Ishikawa (cell line): ENCODE measurements at regions not wholly inside any gene's neighbourhood (a gene's known extent, or its start where the extent isn't known, plus 50 kb on each side); places are given as distances from the start of the nearest gene placed in this dataset.

Experiments used
- CEBPB ChIP-seq: IDR thresholded peaks from 2 replicates; pipeline ENCODE4 v1.6.1; 2012
- NFIC ChIP-seq: IDR thresholded peaks from 2 replicates; pipeline ENCODE4 v1.6.1; 2012
- TCF12 ChIP-seq: IDR thresholded peaks from 2 replicates; pipeline ENCODE4 v1.6.1; 2012; ENCODE audit warnings: low read depth
- TF ChIP-seq, protein P1 (sequence below): IDR thresholded peaks from 2 replicates; pipeline ENCODE4 v1.6.1; 2012; ENCODE audit warnings: low read depth, mild to moderate bottlenecking

GRCh38 chr13:34391076-34391475 is 551.0 kb upstream of the NBEA start:
- TF ChIP-seq CEBPB (no peak), TCF12 (no peak), NFIC (no peak)
- TF ChIP-seq, protein P1, sequence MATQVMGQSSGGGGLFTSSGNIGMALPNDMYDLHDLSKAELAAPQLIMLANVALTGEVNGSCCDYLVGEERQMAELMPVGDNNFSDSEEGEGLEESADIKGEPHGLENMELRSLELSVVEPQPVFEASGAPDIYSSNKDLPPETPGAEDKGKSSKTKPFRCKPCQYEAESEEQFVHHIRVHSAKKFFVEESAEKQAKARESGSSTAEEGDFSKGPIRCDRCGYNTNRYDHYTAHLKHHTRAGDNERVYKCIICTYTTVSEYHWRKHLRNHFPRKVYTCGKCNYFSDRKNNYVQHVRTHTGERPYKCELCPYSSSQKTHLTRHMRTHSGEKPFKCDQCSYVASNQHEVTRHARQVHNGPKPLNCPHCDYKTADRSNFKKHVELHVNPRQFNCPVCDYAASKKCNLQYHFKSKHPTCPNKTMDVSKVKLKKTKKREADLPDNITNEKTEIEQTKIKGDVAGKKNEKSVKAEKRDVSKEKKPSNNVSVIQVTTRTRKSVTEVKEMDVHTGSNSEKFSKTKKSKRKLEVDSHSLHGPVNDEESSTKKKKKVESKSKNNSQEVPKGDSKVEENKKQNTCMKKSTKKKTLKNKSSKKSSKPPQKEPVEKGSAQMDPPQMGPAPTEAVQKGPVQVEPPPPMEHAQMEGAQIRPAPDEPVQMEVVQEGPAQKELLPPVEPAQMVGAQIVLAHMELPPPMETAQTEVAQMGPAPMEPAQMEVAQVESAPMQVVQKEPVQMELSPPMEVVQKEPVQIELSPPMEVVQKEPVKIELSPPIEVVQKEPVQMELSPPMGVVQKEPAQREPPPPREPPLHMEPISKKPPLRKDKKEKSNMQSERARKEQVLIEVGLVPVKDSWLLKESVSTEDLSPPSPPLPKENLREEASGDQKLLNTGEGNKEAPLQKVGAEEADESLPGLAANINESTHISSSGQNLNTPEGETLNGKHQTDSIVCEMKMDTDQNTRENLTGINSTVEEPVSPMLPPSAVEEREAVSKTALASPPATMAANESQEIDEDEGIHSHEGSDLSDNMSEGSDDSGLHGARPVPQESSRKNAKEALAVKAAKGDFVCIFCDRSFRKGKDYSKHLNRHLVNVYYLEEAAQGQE: no peak
